ENCODE measurements at regions not wholly inside any gene's neighbourhood (a gene's known extent, or its start where the extent isn't known, plus 50 kb on each side); places are given as distances from the start of the nearest gene placed in this dataset.
"Not testable (repeated sequence)": the region's sequence is repeated elsewhere in the genome, so short reads cannot be mapped to it uniquely, and the experiment has no call there.

- H3K27me3 ChIP-seq (replicated peaks; ENCODE audit: insufficient read depth, low read length), result no peaks in the 10 kb centered on the region
- no peak overlapping the region for H3K27ac ChIP-seq (ENCODE audit: low read length)
- no peaks in the 10 kb centered on the region for H3K9me2 ChIP-seq (replicated peaks; ENCODE audit: insufficient read depth, low read length)
- no peaks in the 10 kb centered on the region for H3K79me2 ChIP-seq (ENCODE audit: low read length)
- no peak overlapping the region for H3K9ac ChIP-seq (ENCODE audit: low read length)
- H3K9me3 ChIP-seq (replicated peaks; ENCODE audit: insufficient read depth, low read length), result no peaks in the 10 kb centered on the region
- TF ChIP-seq EZH2 (optimal IDR thresholded peaks at IDR 0.05; ENCODE audit: low read depth, low read length) (no peak), EZH2phosphoT487 (IDR thresholded peaks at IDR 0.05; ENCODE audit: low read length) (no peak), CTCF (IDR thresholded peaks at IDR 0.05; ENCODE audit: low read length) (no peak)
- DNase-seq, result no peak
- no peak overlapping the region for H2AFZ ChIP-seq (ENCODE audit: low read length)
- no peak overlapping the region for H3K4me3 ChIP-seq (ENCODE audit: low read length)
- H3K36me3 ChIP-seq (replicated peaks; ENCODE audit: insufficient read depth, low read length), result no peaks in the 10 kb centered on the region
- no peaks in the 10 kb centered on the region for H3K4me1 ChIP-seq (ENCODE audit: low read length)
- H3F3A ChIP-seq (ENCODE audit: insufficient read depth, low read length), result no peaks in the 10 kb centered on the region
- no peaks in the 10 kb centered on the region for H4K20me1 ChIP-seq (ENCODE audit: insufficient read depth, low read length)
- no peak overlapping the region for H3K4me2 ChIP-seq (ENCODE audit: low read depth, low read length)
These were observed 647.8 kb downstream of the CDH9 start for GRCh38 chr5:26390608-26391007.

GRCh38 chr5:26388976-26389375 is 649.4 kb downstream of the CDH9 start:
- DNase-seq, result no peak
- Histone ChIP-seq H3K27me3 (replicated peaks; ENCODE audit: insufficient read depth, low read length) (no peaks in the 10 kb centered on the region), H3K79me2 (ENCODE audit: low read length) (no peaks in the 10 kb centered on the region), H3K27ac (ENCODE audit: low read length) (no peak overlapping the region), H3K4me1 (ENCODE audit: low read length) (no peaks in the 10 kb centered on the region), H3F3A (ENCODE audit: insufficient read depth, low read length) (no peaks in the 10 kb centered on the region), H3K36me3 (replicated peaks; ENCODE audit: insufficient read depth, low read length) (no peaks in the 10 kb centered on the region), H3K4me3 (ENCODE audit: low read length) (no peak overlapping the region), H3K9ac (ENCODE audit: low read length) (no peak overlapping the region), H3K9me3 (replicated peaks; ENCODE audit: insufficient read depth, low read length) (no peaks in the 10 kb centered on the region), H2AFZ (ENCODE audit: low read length) (no peak overlapping the region), H3K9me2 (replicated peaks; ENCODE audit: insufficient read depth, low read length) (no peaks in the 10 kb centered on the region), H3K4me2 (ENCODE audit: low read depth, low read length) (no peak overlapping the region), H4K20me1 (ENCODE audit: insufficient read depth, low read length) (no peaks in the 10 kb centered on the region)
- TF ChIP-seq EZH2 (optimal IDR thresholded peaks at IDR 0.05; ENCODE audit: low read depth, low read length) (no peak), CTCF (IDR thresholded peaks at IDR 0.05; ENCODE audit: low read length) (no peak), EZH2phosphoT487 (IDR thresholded peaks at IDR 0.05; ENCODE audit: low read length) (no peak)

GRCh38 chr5:26386532-26386931 is 651.9 kb downstream of the CDH9 start:
- Histone ChIP-seq H3K9ac (ENCODE audit: low read length) (no peak overlapping the region), H3K4me1 (ENCODE audit: low read length) (no peaks in the 10 kb centered on the region), H3K27me3 (replicated peaks; ENCODE audit: insufficient read depth, low read length) (no peaks in the 10 kb centered on the region), H3K79me2 (ENCODE audit: low read length) (no peaks in the 10 kb centered on the region), H3K4me3 (ENCODE audit: low read length) (no peak overlapping the region), H3F3A (ENCODE audit: insufficient read depth, low read length) (no peaks in the 10 kb centered on the region), H3K36me3 (replicated peaks; ENCODE audit: insufficient read depth, low read length) (no peaks in the 10 kb centered on the region), H4K20me1 (ENCODE audit: insufficient read depth, low read length) (no peaks in the 10 kb centered on the region), H2AFZ (ENCODE audit: low read length) (no peak overlapping the region), H3K4me2 (ENCODE audit: low read depth, low read length) (no peak overlapping the region), H3K9me2 (replicated peaks; ENCODE audit: insufficient read depth, low read length) (no peaks in the 10 kb centered on the region), H3K27ac (ENCODE audit: low read length) (no peak overlapping the region), H3K9me3 (replicated peaks; ENCODE audit: insufficient read depth, low read length) (no peaks in the 10 kb centered on the region)
- no peak for DNase-seq
- TF ChIP-seq CTCF (IDR thresholded peaks at IDR 0.05; ENCODE audit: low read length) (no peak), EZH2 (optimal IDR thresholded peaks at IDR 0.05; ENCODE audit: low read depth, low read length) (no peak), EZH2phosphoT487 (IDR thresholded peaks at IDR 0.05; ENCODE audit: low read length) (no peak)

GRCh38 chr5:26364624-26365023 is 673.8 kb downstream of the CDH9 start:
- H3K27me3 ChIP-seq (replicated peaks; ENCODE audit: insufficient read depth, low read length); H3K9me3 ChIP-seq (replicated peaks; ENCODE audit: insufficient read depth, low read length); H3K4me1 ChIP-seq (ENCODE audit: low read length); H2AFZ ChIP-seq (ENCODE audit: low read length); H3K36me3 ChIP-seq (replicated peaks; ENCODE audit: insufficient read depth, low read length); H3K27ac ChIP-seq (ENCODE audit: low read length); H3K4me3 ChIP-seq (ENCODE audit: low read length); H3F3A ChIP-seq (ENCODE audit: insufficient read depth, low read length); H3K9me2 ChIP-seq (replicated peaks; ENCODE audit: insufficient read depth, low read length); H4K20me1 ChIP-seq (ENCODE audit: insufficient read depth, low read length); DNase-seq; H3K9ac ChIP-seq (ENCODE audit: low read length); H3K79me2 ChIP-seq (ENCODE audit: low read length); H3K4me2 ChIP-seq (ENCODE audit: low read depth, low read length): not testable (repeated sequence)

Data from MM.1S (cell line).